ENCODE measurements at regions not wholly inside any gene's neighbourhood (a gene's known extent, or its start where the extent isn't known, plus 50 kb on each side); places are given as distances from the start of the nearest gene placed in this dataset.

DNA sequence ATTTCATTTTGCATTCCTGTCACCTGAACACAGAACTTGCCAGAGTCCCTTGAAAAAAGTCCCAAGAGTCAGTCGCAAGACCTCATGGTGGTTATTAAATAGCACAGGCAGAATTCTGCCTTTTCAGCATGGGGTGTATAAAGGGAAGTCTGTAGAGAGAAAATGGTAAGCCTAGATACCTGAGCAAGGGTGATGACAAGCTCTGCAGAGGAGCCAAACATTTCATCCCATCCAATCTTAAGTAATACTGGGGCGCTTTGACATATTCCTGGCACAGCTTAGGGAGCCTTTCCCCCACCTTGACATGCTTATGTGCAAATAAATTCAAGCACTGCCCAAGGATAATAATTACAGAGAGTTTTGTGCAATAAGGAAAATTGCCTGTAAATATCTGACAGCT is 213.0 kb downstream of the INHBA start:
- intact Hi-C loops (cut with DNase I; ENCODE audit: low total_unique reads) = no loop called here
- no peak for TF ChIP-seq POLR2A (IDR thresholded peaks at IDR 0.05)
- TF ChIP-seq, protein P1, sequence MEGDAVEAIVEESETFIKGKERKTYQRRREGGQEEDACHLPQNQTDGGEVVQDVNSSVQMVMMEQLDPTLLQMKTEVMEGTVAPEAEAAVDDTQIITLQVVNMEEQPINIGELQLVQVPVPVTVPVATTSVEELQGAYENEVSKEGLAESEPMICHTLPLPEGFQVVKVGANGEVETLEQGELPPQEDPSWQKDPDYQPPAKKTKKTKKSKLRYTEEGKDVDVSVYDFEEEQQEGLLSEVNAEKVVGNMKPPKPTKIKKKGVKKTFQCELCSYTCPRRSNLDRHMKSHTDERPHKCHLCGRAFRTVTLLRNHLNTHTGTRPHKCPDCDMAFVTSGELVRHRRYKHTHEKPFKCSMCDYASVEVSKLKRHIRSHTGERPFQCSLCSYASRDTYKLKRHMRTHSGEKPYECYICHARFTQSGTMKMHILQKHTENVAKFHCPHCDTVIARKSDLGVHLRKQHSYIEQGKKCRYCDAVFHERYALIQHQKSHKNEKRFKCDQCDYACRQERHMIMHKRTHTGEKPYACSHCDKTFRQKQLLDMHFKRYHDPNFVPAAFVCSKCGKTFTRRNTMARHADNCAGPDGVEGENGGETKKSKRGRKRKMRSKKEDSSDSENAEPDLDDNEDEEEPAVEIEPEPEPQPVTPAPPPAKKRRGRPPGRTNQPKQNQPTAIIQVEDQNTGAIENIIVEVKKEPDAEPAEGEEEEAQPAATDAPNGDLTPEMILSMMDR (IDR thresholded peaks at IDR 0.05) = no peak
- no peaks in the 10 kb centered on the region for H3K4me1 ChIP-seq

DNA sequence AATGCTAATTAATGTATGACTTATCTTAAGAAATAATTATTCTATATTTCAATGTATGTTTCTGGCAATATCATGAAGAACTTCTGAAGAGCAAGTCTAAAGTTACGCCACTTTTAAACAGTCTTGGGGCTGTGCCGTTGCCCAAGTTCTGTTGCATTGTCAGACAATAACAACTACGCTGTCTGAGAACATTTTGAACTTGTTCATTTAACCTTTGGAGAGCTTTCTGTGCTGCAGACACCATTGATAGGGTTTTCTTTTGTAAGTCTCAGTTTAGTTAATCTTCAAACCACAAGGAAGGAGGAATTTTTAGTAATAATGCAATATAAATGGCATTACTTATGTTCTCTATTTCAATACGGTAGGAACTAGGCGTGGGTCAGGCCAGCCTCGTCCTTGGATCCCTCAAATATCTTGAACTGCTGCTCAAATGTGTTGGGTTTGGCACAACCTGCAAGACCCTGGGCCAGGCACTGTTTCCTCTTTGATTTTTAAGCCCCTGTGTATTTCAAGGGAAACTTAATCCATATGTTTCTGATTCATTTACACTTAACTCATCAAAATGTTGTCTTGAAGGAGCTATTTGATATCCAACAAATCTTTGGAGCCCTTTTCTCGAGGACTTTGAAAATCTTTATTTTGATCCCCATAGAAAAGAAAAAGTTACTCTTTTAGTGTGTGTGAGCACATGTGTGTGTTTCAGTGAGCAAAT is 215.5 kb downstream of the INHBA start:
- no peak overlapping the region for H3K27ac ChIP-seq

More for the DNA sequence above, 213.0 kb downstream of the INHBA start:
- H3K36me3 ChIP-seq = no peaks in the 10 kb centered on the region
- H3K4me3 ChIP-seq = no peak overlapping the region
- H3K27ac ChIP-seq = no peak overlapping the region
- no peaks in the 10 kb centered on the region for H3K9me3 ChIP-seq
- DNase-seq = no peak
- H3K27me3 ChIP-seq = no peaks in the 10 kb centered on the region

DNA sequence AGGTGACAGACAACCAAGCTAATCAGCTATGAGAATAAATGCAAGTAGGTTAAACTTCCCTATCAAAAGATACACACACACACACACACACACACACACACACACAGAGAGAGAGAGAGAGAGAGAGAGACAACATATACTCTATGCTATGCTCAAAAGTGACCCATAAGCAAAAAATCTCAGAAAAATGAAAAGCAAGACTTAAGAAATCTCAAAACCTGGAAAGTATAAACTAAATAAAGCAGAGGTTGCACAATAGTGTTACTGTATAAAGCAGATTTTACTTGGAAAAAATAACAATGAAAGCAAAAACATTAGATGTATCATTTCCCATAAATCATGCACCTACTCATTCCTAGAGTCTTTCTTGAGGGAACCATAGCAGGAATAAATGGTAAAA is 221.5 kb downstream of the INHBA start:
- no peaks in the 10 kb centered on the region for H3K36me3 ChIP-seq
- H3K4me3 ChIP-seq = no peak overlapping the region
- H3K4me1 ChIP-seq = no peaks in the 10 kb centered on the region
- H3K27me3 ChIP-seq = no peaks in the 10 kb centered on the region
- intact Hi-C loops (cut with DNase I; ENCODE audit: low total_unique reads) = no loop called here
- no peak for TF ChIP-seq POLR2A (IDR thresholded peaks at IDR 0.05)
- TF ChIP-seq, protein P1 (IDR thresholded peaks at IDR 0.05) = no peak
- H3K9me3 ChIP-seq = peaks cover 0 to 6% of the 10 kb centered on the region in 2 donors
- no peak overlapping the region for H3K27ac ChIP-seq
- no peak for DNase-seq

More for the DNA sequence above, 215.5 kb downstream of the INHBA start:
- intact Hi-C loops (cut with DNase I; ENCODE audit: low total_unique reads) = no loop called here
- H3K4me1 ChIP-seq = no peaks in the 10 kb centered on the region
- no peaks in the 10 kb centered on the region for H3K36me3 ChIP-seq
- no peak for DNase-seq
- H3K4me3 ChIP-seq = no peak overlapping the region
- no peaks in the 10 kb centered on the region for H3K9me3 ChIP-seq
- no peaks in the 10 kb centered on the region for H3K27me3 ChIP-seq
- TF ChIP-seq, protein P1 (IDR thresholded peaks at IDR 0.05) = no peak
- TF ChIP-seq POLR2A (IDR thresholded peaks at IDR 0.05) = no peak

DNA sequence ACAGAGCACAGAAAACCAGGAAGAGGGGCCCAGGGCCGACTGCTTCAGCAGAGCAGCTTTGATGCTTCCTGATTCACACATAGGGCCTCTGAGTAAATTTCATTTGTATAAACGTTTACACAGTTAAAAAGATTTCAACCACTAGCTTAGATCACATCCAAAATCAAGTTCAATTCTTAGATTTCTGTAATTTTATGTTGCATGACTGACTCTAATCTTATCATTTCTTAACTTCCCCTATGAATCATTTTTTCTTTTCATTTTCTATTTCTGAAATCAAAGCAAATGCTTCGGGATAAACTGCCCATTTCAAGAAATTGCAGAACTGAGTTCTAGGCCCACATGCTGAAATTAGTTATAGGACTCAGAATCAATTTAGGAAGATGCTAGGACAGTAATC is 224.7 kb downstream of the INHBA start:
- TF ChIP-seq, protein P1 (IDR thresholded peaks at IDR 0.05) = no peak
- TF ChIP-seq POLR2A (IDR thresholded peaks at IDR 0.05) = no peak
- DNase-seq = no peak
- no peaks in the 10 kb centered on the region for H3K36me3 ChIP-seq
- H3K9me3 ChIP-seq = peaks cover 0 to 6% of the 10 kb centered on the region in 2 donors
- intact Hi-C loops (cut with DNase I; ENCODE audit: low total_unique reads) = no loop called here
- no peaks in the 10 kb centered on the region for H3K4me1 ChIP-seq
- H3K27ac ChIP-seq = no peak overlapping the region
- no peaks in the 10 kb centered on the region for H3K27me3 ChIP-seq
- no peak overlapping the region for H3K4me3 ChIP-seq

DNA sequence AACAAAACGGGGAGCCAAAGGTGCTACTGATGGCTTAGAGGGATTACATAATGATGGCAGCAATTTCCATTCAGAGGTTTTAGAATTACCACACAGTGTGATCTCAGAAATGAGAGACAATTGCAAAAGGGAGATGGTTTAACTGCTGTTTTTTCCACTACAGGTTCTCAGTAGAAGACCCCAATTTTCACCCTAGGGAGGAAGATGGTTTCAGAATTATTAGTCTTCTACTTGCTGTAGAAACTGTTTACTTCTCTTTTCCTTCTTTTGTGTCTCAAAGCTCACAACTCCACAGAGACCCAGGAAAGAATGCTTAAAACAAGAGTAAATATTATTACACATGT is 226.5 kb downstream of the INHBA start:
- DNase-seq = no peak
- no peak overlapping the region for H3K4me3 ChIP-seq
- no peaks in the 10 kb centered on the region for H3K4me1 ChIP-seq
- H3K27me3 ChIP-seq = no peaks in the 10 kb centered on the region
- TF ChIP-seq, protein P1 (IDR thresholded peaks at IDR 0.05) = no peak
- TF ChIP-seq POLR2A (IDR thresholded peaks at IDR 0.05) = no peak
- intact Hi-C loops (cut with DNase I; ENCODE audit: low total_unique reads) = no loop called here
- H3K27ac ChIP-seq = no peak overlapping the region
- H3K36me3 ChIP-seq = no peaks in the 10 kb centered on the region
- peaks cover 0 to 6% of the 10 kb centered on the region in 2 donors for H3K9me3 ChIP-seq
